ENCODE measurements at regions not wholly inside any gene's neighbourhood (a gene's known extent, or its start where the extent isn't known, plus 50 kb on each side); places are given as distances from the start of the nearest gene placed in this dataset.

DNA sequence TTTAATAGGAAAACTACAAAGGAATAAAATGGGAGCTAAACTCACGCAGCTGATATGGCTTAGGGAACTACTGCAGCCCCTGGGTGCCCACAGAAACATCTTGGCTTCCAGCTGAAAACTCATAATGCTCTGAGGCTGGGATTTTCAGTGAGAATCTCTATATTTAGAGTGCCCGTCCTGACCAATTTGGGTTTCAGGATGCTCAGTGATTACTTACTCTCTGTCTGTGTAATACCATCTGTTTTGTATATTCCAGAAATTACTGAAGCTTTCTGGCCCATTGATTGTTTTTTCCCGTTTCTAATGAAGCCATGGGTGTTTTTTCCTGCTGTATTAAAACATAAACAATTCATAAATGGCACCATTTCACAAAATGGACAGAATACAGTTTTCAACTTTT is 50.6 kb upstream of the ZNF385D start:
- Histone ChIP-seq H3K9me3 (ENCODE audit: insufficient read depth, low read depth, low read length) (peaks cover 6% of the 10 kb centered on the region; the same call in 1 of the 2 replicates), H3K4me1 (ENCODE audit: insufficient read depth, low read length) (no peaks in the 10 kb centered on the region), H3K27ac (ENCODE audit: low read depth, low read length) (no peak overlapping the region), H3K36me3 (ENCODE audit: insufficient read depth, low read length) (no peaks in the 10 kb centered on the region), H3K9ac (ENCODE audit: low read depth, low read length) (no peak overlapping the region), H3K27me3 (ENCODE audit: insufficient read depth, low read length) (no peaks in the 10 kb centered on the region), H3K4me3 (ENCODE audit: low read length) (no peak overlapping the region)
- 98% methylated on average over 3 of the region's 3 CpGs for WGBS

DNA sequence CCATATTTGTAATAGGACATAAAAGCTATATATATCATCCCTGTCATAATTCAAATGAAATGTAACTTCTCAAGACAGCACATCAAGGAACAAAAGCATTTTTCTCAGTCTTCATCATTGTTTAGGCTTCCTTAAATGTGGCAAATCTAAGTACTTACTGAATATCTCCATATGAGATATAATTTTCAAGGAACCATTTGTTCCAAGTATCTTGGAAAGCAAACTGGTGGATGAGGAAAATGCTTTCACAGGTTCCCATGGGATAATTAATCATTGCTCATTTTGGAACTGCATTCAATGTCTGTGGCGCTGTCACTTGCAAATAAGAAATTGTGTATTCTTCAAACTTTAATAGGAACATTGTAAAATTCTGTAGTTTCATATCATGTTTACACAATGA is 52.6 kb upstream of the ZNF385D start:
- 60% methylated on average over 1 of the region's 1 CpG for WGBS
- H3K9ac ChIP-seq (ENCODE audit: low read depth, low read length): no peak overlapping the region
- H3K27ac ChIP-seq (ENCODE audit: low read depth, low read length): no peak overlapping the region
- no peak overlapping the region for H3K4me3 ChIP-seq (ENCODE audit: low read length)
- no peaks in the 10 kb centered on the region for H3K4me1 ChIP-seq (ENCODE audit: insufficient read depth, low read length)
- no peaks in the 10 kb centered on the region for H3K27me3 ChIP-seq (ENCODE audit: insufficient read depth, low read length)
- peaks cover 6% of the 10 kb centered on the region; the same call in 1 of the 2 replicates for H3K9me3 ChIP-seq (ENCODE audit: insufficient read depth, low read depth, low read length)
- H3K36me3 ChIP-seq (ENCODE audit: insufficient read depth, low read length): no peaks in the 10 kb centered on the region

DNA sequence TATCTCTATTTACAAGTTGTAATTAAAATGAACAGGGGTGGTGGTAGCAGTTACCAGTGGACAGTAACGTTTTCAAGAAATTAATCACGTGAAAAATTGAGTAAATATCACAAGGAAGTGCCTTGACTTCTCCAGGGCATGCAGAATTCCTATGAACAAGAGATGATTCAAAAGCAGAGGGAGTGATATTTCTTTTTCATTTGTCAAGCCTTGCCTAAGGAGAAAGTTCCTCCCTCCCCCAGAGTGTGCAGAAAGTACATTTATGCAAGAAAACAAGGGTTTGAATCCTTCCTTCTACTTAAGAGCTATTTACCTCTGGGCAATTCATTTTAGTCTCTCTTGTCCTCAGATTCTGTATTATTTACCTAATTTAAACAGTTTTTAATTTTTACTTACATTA is 53.3 kb upstream of the ZNF385D start:
- H3K27ac ChIP-seq (ENCODE audit: low read depth, low read length): no peak overlapping the region
- H3K9ac ChIP-seq (ENCODE audit: low read depth, low read length): no peak overlapping the region
- 94% methylated on average over 2 of the region's 2 CpGs for WGBS
- peaks cover 6% of the 10 kb centered on the region; the same call in 1 of the 2 replicates for H3K9me3 ChIP-seq (ENCODE audit: insufficient read depth, low read depth, low read length)
- no peak overlapping the region for H3K4me3 ChIP-seq (ENCODE audit: low read length)
- no peaks in the 10 kb centered on the region for H3K36me3 ChIP-seq (ENCODE audit: insufficient read depth, low read length)
- H3K4me1 ChIP-seq (ENCODE audit: insufficient read depth, low read length): no peaks in the 10 kb centered on the region
- H3K27me3 ChIP-seq (ENCODE audit: insufficient read depth, low read length): no peaks in the 10 kb centered on the region

GRCh38 chr3:21806733-21807132 is 55.7 kb upstream of the ZNF385D start:
- Histone ChIP-seq H3K4me1 (ENCODE audit: insufficient read depth, low read length) (no peaks in the 10 kb centered on the region), H3K4me3 (ENCODE audit: low read length) (no peak overlapping the region), H3K9me3 (ENCODE audit: insufficient read depth, low read depth, low read length) (no peaks in the 10 kb centered on the region), H3K27me3 (ENCODE audit: insufficient read depth, low read length) (no peaks in the 10 kb centered on the region), H3K36me3 (ENCODE audit: insufficient read depth, low read length) (no peaks in the 10 kb centered on the region), H3K9ac (ENCODE audit: low read depth, low read length) (no peak overlapping the region), H3K27ac (ENCODE audit: low read depth, low read length) (no peak overlapping the region)
- 100% methylated on average over 1 of the region's 1 CpG for WGBS

DNA sequence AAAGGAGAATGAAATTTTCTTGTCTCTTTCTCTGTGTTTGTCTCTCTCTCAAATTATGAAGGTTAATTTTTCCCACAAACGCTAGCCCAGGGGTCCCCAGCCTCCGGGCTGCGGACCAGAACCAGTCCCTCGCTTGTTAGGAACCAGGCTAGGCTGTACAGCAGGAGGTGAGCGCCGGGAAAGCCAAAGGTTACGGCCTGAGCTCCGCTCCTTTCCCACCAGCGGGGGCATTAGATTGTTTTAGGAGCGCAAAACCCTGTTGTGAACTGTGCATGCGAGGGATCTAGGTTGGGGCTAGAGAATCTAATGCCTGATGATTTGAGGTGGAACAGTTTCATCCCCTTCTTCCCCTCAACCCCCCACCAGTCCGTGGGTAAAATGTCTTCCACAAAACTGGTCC is 74.7 kb upstream of the ZNF385D start:
- H3K27me3 ChIP-seq (ENCODE audit: insufficient read depth, low read length): no peaks in the 10 kb centered on the region
- 89% methylated on average over 12 of the region's 12 CpGs for WGBS
- H3K27ac ChIP-seq (ENCODE audit: low read depth, low read length): no peak overlapping the region
- no peaks in the 10 kb centered on the region for H3K9me3 ChIP-seq (ENCODE audit: insufficient read depth, low read depth, low read length)
- no peaks in the 10 kb centered on the region for H3K4me1 ChIP-seq (ENCODE audit: insufficient read depth, low read length)
- H3K9ac ChIP-seq (ENCODE audit: low read depth, low read length): no peak overlapping the region
- no peak overlapping the region for H3K4me3 ChIP-seq (ENCODE audit: low read length)
- H3K36me3 ChIP-seq (ENCODE audit: insufficient read depth, low read length): no peaks in the 10 kb centered on the region

- Histone ChIP-seq H3K4me3 (ENCODE audit: low read length) (no peak overlapping the region), H3K9me3 (ENCODE audit: insufficient read depth, low read depth, low read length) (no peaks in the 10 kb centered on the region), H3K36me3 (ENCODE audit: insufficient read depth, low read length) (no peaks in the 10 kb centered on the region), H3K9ac (ENCODE audit: low read depth, low read length) (no peak overlapping the region), H3K27ac (ENCODE audit: low read depth, low read length) (no peak overlapping the region), H3K4me1 (ENCODE audit: insufficient read depth, low read length) (no peaks in the 10 kb centered on the region), H3K27me3 (ENCODE audit: insufficient read depth, low read length) (no peaks in the 10 kb centered on the region)
- WGBS: 74% methylated on average over 1 of the region's 1 CpG
Observed at GRCh38 chr3:21826416-21826815, 75.4 kb upstream of the ZNF385D start.

- no peak overlapping the region for H3K4me3 ChIP-seq (ENCODE audit: low read length)
- no peaks in the 10 kb centered on the region for H3K4me1 ChIP-seq (ENCODE audit: insufficient read depth, low read length)
- WGBS: 92% methylated on average over 2 of the region's 2 CpGs
- H3K9ac ChIP-seq (ENCODE audit: low read depth, low read length): no peak overlapping the region
- H3K27me3 ChIP-seq (ENCODE audit: insufficient read depth, low read length): no peaks in the 10 kb centered on the region
- H3K9me3 ChIP-seq (ENCODE audit: insufficient read depth, low read depth, low read length): no peaks in the 10 kb centered on the region
- no peak overlapping the region for H3K27ac ChIP-seq (ENCODE audit: low read depth, low read length)
- no peaks in the 10 kb centered on the region for H3K36me3 ChIP-seq (ENCODE audit: insufficient read depth, low read length)
Observed at GRCh38 chr3:21830541-21830940, 79.5 kb upstream of the ZNF385D start.

DNA sequence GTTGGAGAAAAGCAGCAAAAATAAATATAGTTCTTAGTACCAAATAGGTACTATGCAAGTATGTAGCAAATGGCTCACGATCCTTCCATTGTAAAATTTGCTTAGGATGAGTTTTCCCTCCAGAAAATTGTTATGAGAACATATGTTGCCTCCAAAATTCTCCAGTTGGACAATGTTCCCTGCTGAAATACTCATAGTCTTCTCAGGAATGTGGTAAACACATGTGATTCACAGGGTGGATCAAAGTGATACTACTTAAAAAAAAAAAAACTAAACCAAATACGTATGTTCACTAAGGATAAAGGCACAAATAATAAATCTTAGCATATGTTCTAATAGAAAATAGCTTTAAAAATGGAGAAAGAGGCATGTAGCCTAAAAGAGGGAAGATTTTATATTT is 84.3 kb upstream of the ZNF385D start:
- Histone ChIP-seq H3K4me1 (ENCODE audit: insufficient read depth, low read length) (no peaks in the 10 kb centered on the region), H3K36me3 (ENCODE audit: insufficient read depth, low read length) (no peaks in the 10 kb centered on the region)

GRCh38 chr3:21836227-21836626 is 85.2 kb upstream of the ZNF385D start:
- H3K27ac ChIP-seq (ENCODE audit: low read depth, low read length): no peak overlapping the region
- no peak overlapping the region for H3K9ac ChIP-seq (ENCODE audit: low read depth, low read length)
- no peaks in the 10 kb centered on the region for H3K27me3 ChIP-seq (ENCODE audit: insufficient read depth, low read length)
- no peaks in the 10 kb centered on the region for H3K36me3 ChIP-seq (ENCODE audit: insufficient read depth, low read length)
- H3K9me3 ChIP-seq (ENCODE audit: insufficient read depth, low read depth, low read length): no peaks in the 10 kb centered on the region
- no peak overlapping the region for H3K4me3 ChIP-seq (ENCODE audit: low read length)
- H3K4me1 ChIP-seq (ENCODE audit: insufficient read depth, low read length): no peaks in the 10 kb centered on the region
- 94% methylated on average over 4 of the region's 4 CpGs for WGBS

More for the DNA sequence above, 84.3 kb upstream of the ZNF385D start:
- no peaks in the 10 kb centered on the region for H3K9me3 ChIP-seq (ENCODE audit: insufficient read depth, low read depth, low read length)
- H3K27me3 ChIP-seq (ENCODE audit: insufficient read depth, low read length): no peaks in the 10 kb centered on the region
- no peak overlapping the region for H3K4me3 ChIP-seq (ENCODE audit: low read length)
- no CpG with 5 or more reads among the region's 2 CpGs for whole genome bisulfite sequencing
- no peak overlapping the region for H3K9ac ChIP-seq (ENCODE audit: low read depth, low read length)
- H3K27ac ChIP-seq (ENCODE audit: low read depth, low read length): no peak overlapping the region

GRCh38 chr3:21839176-21839575 is 88.2 kb upstream of the ZNF385D start:
- Histone ChIP-seq H3K4me1 (ENCODE audit: insufficient read depth, low read length) (no peaks in the 10 kb centered on the region), H3K9me3 (ENCODE audit: insufficient read depth, low read depth, low read length) (no peaks in the 10 kb centered on the region), H3K4me3 (ENCODE audit: low read length) (no peak overlapping the region), H3K36me3 (ENCODE audit: insufficient read depth, low read length) (no peaks in the 10 kb centered on the region), H3K9ac (ENCODE audit: low read depth, low read length) (no peak overlapping the region), H3K27me3 (ENCODE audit: insufficient read depth, low read length) (no peaks in the 10 kb centered on the region), H3K27ac (ENCODE audit: low read depth, low read length) (no peak overlapping the region)
- 91% methylated on average over 1 of the region's 1 CpG for WGBS

GRCh38 chr3:21839592-21839991 is 88.6 kb upstream of the ZNF385D start:
- no peak overlapping the region for H3K4me3 ChIP-seq (ENCODE audit: low read length)
- WGBS: 100% methylated on average over 2 of the region's 3 CpGs
- H3K36me3 ChIP-seq (ENCODE audit: insufficient read depth, low read length): no peaks in the 10 kb centered on the region
- no peaks in the 10 kb centered on the region for H3K27me3 ChIP-seq (ENCODE audit: insufficient read depth, low read length)
- H3K9me3 ChIP-seq (ENCODE audit: insufficient read depth, low read depth, low read length): no peaks in the 10 kb centered on the region
- no peaks in the 10 kb centered on the region for H3K4me1 ChIP-seq (ENCODE audit: insufficient read depth, low read length)
- no peak overlapping the region for H3K27ac ChIP-seq (ENCODE audit: low read depth, low read length)
- no peak overlapping the region for H3K9ac ChIP-seq (ENCODE audit: low read depth, low read length)

GRCh38 chr3:21847005-21847404 is 96.0 kb upstream of the ZNF385D start:
- no peak overlapping the region for H3K27ac ChIP-seq (ENCODE audit: low read depth, low read length)
- H3K9me3 ChIP-seq (ENCODE audit: insufficient read depth, low read depth, low read length): no peaks in the 10 kb centered on the region
- H3K4me1 ChIP-seq (ENCODE audit: insufficient read depth, low read length): no peaks in the 10 kb centered on the region; the same call in 1 of the 2 replicates
- WGBS: no CpG with 5 or more reads among the region's 2 CpGs
- H3K9ac ChIP-seq (ENCODE audit: low read depth, low read length): no peak overlapping the region
- H3K4me3 ChIP-seq (ENCODE audit: low read length): no peak overlapping the region
- no peaks in the 10 kb centered on the region for H3K36me3 ChIP-seq (ENCODE audit: insufficient read depth, low read length)
- no peaks in the 10 kb centered on the region for H3K27me3 ChIP-seq (ENCODE audit: insufficient read depth, low read length)
